HG02642 (cell line): ENCODE measurements at regions not wholly inside any gene's neighbourhood (a gene's known extent, or its start where the extent isn't known, plus 50 kb on each side); places are given as distances from the start of the nearest gene placed in this dataset.

Experiments
- ATAC-seq: cut with Tn5 transposase; IDR thresholded peaks from one replicate; pipeline ENCODE4 v1.9.1; 2021; ENCODE audit warnings: mild to moderate bottlenecking; ENCODE audit not compliant: unreplicated experiment, poor library complexity

- ATAC-seq = peak; percentile 65
Measured at GRCh38 chr7:18352339-18353255, 143.0 kb upstream of the HDAC9 start.

DNA sequence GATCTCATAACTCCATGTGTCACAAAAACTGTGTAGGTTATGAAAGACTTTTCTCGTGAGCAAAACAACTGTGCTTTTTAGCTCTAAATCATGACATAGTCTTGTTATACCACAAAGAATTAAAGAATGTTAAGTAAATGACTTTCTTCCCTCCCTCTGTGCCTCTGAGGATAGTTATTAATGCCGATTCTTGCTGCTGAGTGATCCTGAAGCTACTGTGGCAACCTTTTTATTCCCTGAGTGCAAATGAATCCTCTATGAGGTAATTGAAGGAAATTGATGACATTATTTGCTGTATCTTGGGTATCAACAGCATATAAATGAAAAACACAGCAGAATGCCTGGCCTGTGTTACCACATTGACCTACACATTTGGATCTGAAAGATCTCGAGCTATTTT is 142.2 kb upstream of the HDAC9 start:
- ATAC-seq = no peak

- ATAC-seq = no peak
Measured at GRCh38 chr7:18354108-18355085, 141.2 kb upstream of the HDAC9 start.

- ATAC-seq = no peak
Measured at GRCh38 chr7:18356191-18356645, 139.3 kb upstream of the HDAC9 start.

- peak; percentile 47 for ATAC-seq
Measured at GRCh38 chr7:18357691-18358090, 137.9 kb upstream of the HDAC9 start.

- no peak for ATAC-seq
Measured at GRCh38 chr7:18361756-18362155, 133.8 kb upstream of the HDAC9 start.

DNA sequence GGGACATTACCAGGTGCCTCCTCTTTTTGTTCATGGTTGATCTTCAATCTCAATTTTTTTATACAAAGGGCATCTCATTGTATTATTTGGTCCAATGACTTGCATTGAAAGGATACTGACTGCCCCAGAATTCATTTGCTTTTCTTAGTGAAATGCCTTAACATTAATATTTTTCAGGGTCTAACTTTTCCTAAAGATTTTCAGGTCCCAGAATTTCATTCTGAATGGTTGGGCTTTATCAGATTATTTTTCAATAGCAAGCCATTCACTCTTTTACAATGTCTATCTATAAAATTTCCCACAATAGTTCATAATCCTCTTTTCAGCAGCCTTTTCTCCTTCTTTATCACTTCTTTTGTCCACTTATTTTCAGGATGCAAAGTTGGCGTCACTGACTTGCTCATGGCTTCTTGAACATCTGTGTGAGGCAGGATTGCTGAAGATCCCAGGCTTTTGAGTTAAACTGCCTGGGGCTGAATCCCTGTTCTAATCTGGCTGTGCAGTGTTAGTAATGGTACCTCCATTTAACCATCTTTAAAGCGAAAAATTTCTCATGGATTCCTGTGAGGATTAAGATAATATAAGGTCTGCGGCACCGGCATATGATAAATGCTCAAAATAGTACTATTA is 131.7 kb upstream of the HDAC9 start:
- ATAC-seq = no peak

GRCh38 chr7:18364396-18364795 is 131.2 kb upstream of the HDAC9 start:
- no peak for ATAC-seq

- no peak for ATAC-seq
Measured at GRCh38 chr7:18366394-18366793, 129.2 kb upstream of the HDAC9 start.

- no peak for ATAC-seq
Measured at GRCh38 chr7:18369011-18369410, 126.5 kb upstream of the HDAC9 start.

DNA sequence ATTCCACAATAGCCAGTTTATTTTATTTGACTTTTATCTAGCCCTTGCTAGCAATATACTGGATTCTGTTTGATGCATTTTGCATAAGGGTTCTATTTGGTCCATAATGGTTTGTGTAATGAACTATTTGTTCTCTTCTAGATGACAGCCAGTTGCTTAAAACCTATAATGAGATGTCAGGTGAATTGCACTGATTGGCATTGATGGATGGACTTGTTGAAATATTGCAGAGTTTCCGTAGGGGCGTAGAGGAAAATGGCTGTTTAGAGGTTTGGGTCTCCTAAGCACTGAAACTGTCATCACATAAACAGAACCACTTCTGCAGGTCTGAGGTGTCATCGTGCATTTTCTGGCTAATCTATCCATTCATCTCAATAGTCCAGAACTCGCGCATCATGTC is 124.9 kb upstream of the HDAC9 start:
- no peak for ATAC-seq

GRCh38 chr7:18378989-18379605 is 116.5 kb upstream of the HDAC9 start:
- no peak for ATAC-seq

DNA sequence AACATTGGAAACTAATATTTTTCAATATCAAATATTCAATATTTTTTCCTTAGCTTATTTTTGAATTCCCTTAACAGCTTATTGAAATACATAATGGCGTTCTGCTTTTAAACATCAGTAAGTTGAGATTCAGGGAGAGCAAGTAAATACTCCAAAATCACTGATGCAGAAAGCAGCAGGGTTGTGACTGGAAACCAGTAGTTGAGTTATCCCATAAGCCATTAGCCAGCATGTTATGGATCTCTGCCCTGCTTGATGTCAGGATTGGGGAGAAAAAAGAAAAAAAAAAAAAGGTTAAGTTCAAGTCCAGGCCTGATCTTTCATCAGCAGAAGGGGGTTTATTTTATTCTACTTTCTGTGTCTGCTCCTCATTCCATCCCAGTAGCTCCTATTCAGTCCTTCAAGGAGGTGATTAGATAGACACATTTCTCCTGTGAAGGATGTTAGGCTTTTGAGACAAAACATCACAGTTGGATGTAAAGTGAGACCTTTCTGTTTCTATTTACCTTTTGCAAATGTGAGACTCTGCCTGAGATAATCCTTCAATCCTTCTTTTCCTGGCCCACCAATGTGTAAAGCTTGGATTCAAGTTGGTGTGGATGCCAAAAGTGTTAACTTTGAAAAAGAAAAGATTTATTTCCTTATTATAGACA is 110.9 kb upstream of the HDAC9 start:
- no peak for ATAC-seq

GRCh38 chr7:18386607-18387006 is 108.9 kb upstream of the HDAC9 start:
- ATAC-seq = no peak

- no peak for ATAC-seq
Measured at GRCh38 chr7:18387191-18387735, 108.3 kb upstream of the HDAC9 start.

DNA sequence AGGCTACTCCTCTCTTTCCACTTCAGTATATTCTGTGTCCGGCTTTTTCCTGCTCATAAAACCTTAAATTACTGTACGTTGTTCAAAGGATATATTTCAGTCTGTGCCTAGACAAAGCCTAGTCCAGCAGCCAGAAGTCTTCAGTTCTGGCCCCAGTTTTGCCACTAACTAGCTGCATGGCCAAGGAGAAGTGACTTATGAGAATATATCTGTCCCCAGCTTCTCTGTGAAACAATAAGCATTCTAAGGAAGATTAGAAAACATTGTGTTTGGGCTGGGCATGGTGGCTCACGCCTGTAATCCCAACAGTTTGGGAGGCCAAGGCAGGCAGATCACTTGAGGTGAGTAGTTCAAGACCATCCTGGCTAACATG is 105.0 kb upstream of the HDAC9 start:
- peak; percentile 42 for ATAC-seq

GRCh38 chr7:18393465-18394118 is 102.0 kb upstream of the HDAC9 start:
- ATAC-seq = no peak

GRCh38 chr7:18395868-18396267 is 99.7 kb upstream of the HDAC9 start:
- no peak for ATAC-seq

GRCh38 chr7:18396953-18397352 is 98.6 kb upstream of the HDAC9 start:
- ATAC-seq = no peak
